Panc1 (cell line): ENCODE measurements at regions not wholly inside any gene's neighbourhood (a gene's known extent, or its start where the extent isn't known, plus 50 kb on each side); places are given as distances from the start of the nearest gene placed in this dataset.

Source experiments
- REST ChIP-seq, 2 experiments: IDR thresholded peaks; 2 replicates each; pipeline ENCODE4 v1.6.1; 2011 to 2012; ENCODE audit warnings: low read depth in 2 of 2, control low read depth in 1 of 2, low read length in 1 of 2, mild to moderate bottlenecking in 1 of 2, moderate library complexity in 1 of 2; ENCODE audit not compliant: insufficient read depth in 1 of 2
- SIN3A ChIP-seq: IDR thresholded peaks from 2 replicates; pipeline ENCODE4 v1.6.1; 2012; ENCODE audit warnings: low read depth, mild to moderate bottlenecking, low read length, moderate library complexity, borderline replicate concordance; ENCODE audit not compliant: insufficient read depth
- TF ChIP-seq, protein P1 (sequence below): fragments of 450-650 bp; IDR thresholded peaks from 2 replicates; pipeline ENCODE4 v1.5.1; 2017; ENCODE audit warnings: mild to moderate bottlenecking

DNA sequence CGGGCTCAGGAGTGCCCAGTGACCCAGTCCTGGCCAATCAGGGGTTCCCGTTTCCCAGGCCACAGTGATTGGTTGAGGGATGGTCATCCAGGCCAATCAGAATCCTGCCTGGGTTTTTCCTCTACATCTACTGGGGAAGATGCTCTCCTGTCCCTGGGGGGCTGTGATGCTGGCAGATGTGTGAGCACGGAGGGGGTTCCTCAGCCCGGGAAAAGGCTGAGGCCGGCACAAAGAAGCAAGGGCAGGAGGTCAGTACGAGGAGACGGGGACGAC, 171.2 kb downstream of the CTTN start:
- TF ChIP-seq, protein P1, sequence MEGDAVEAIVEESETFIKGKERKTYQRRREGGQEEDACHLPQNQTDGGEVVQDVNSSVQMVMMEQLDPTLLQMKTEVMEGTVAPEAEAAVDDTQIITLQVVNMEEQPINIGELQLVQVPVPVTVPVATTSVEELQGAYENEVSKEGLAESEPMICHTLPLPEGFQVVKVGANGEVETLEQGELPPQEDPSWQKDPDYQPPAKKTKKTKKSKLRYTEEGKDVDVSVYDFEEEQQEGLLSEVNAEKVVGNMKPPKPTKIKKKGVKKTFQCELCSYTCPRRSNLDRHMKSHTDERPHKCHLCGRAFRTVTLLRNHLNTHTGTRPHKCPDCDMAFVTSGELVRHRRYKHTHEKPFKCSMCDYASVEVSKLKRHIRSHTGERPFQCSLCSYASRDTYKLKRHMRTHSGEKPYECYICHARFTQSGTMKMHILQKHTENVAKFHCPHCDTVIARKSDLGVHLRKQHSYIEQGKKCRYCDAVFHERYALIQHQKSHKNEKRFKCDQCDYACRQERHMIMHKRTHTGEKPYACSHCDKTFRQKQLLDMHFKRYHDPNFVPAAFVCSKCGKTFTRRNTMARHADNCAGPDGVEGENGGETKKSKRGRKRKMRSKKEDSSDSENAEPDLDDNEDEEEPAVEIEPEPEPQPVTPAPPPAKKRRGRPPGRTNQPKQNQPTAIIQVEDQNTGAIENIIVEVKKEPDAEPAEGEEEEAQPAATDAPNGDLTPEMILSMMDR: no peak
- TF ChIP-seq SIN3A (no peak), REST (IDR thresholded peaks at IDR 0.05; ENCODE audit: insufficient read depth in 1 of 2, low read depth in 2 of 2, low read length in 1 of 2) (no peak)
